HepG2 (cell line): ENCODE measurements at regions not wholly inside any gene's neighbourhood (a gene's known extent, or its start where the extent isn't known, plus 50 kb on each side); places are given as distances from the start of the nearest gene placed in this dataset.
"Not testable (repeated sequence)": the region's sequence is repeated elsewhere in the genome, so short reads cannot be mapped to it uniquely, and the experiment has no call there.

ENCODE experiments used
- ATAC-seq: fragments of 200-7000 bp; cut with Tn5 transposase; 3 replicates; pipeline ENCODE4 v1.9.1; 2020; ENCODE audit warnings: mild to moderate bottlenecking, moderate library complexity
- BruUV-seq: library from RNA; stranded (reverse); fragments of 400-500 nt; replicated peaks from 2 replicates; lab custom pipeline; 2021; lab: Mats Ljungman, UMichigan
- CTCF ChIA-PET: fragments of 300-600 bp; formaldehyde crosslinking; extraction: SDS; loops from one replicate; lab custom pipeline; 2021; ENCODE audit warnings: low total read pairs, inconsistent platforms, low intra/inter-chr PET ratio; lab: Yijun Ruan, JAX
- POLR2A ChIA-PET: fragments of 350-600 bp; sonication (Branson Sonifier 250); formaldehyde crosslinking; loops from one replicate; lab custom pipeline; 2020; ENCODE audit warnings: antibody characterized with exemption, inconsistent platforms; lab: Yijun Ruan, JAX
- DNase-seq: peaks from one replicate; pipeline ENCODE4 v3.0.0-alpha.2; 2015; ENCODE audit warnings: low spot score
- FAIRE-seq: peaks from 3 replicates; lab custom pipeline; 2011; peaks lifted over from hg19 to GRCh38; lab: Jason Lieb, UNC
- H2AFZ ChIP-seq: one replicate; pipeline ENCODE4 v1.6.1; 2011; ENCODE audit warnings: low read length, inconsistent platforms
- H3K27ac ChIP-seq: fragments of 300-600 bp; 3 replicates; pipeline ENCODE4 v1.8.0; 2011; ENCODE audit warnings: mixed run types, mild to moderate bottlenecking, mixed read lengths, low read length, inconsistent platforms; ENCODE audit not compliant: insufficient read depth; ENCODE audit errors: extremely low read length
- H3K27me3 ChIP-seq, 2 experiments: fragments of 200-600 bp in 1 of 2; 2 replicates in 1 of 2; 3 replicates in 1 of 2; pipeline versions ENCODE4 v1.6.0 to v1.8.0; 2011; ENCODE audit warnings: low read length in 2 of 2, mild to moderate bottlenecking in 2 of 2, moderate library complexity in 2 of 2, inconsistent platforms in 1 of 2; ENCODE audit not compliant: insufficient read depth in 2 of 2, control insufficient read depth in 1 of 2
- H3K36me3 ChIP-seq, 2 experiments: fragments of 200-600 bp in 1 of 2; replicated peaks in 1 of 2; 2 replicates in 1 of 2; 3 replicates in 1 of 2; pipeline versions ENCODE4 v1.5.1 to v1.8.0; 2011; ENCODE audit warnings: low read length in 2 of 2, inconsistent platforms in 1 of 2; ENCODE audit not compliant: insufficient read depth in 2 of 2, control insufficient read depth in 1 of 2
- H3K4me1 ChIP-seq: 2 replicates; pipeline ENCODE4 v1.5.1; 2012; ENCODE audit warnings: low read length, inconsistent platforms; ENCODE audit not compliant: insufficient read depth
- H3K4me2 ChIP-seq: 2 replicates; pipeline ENCODE4 v1.6.0; 2011; ENCODE audit warnings: low read depth, low read length, inconsistent platforms
- H3K4me3 ChIP-seq, 3 experiments: fragments of 200-600 bp in 1 of 3; sonication (generic), shearing (Covaris generic) in 1 of 3; replicated peaks in 1 of 3; 2 replicates each; pipeline ENCODE4 v1.5.1; 2011 to 2016; ENCODE audit warnings: low read length in 3 of 3, inconsistent platforms in 2 of 3, low read depth in 2 of 3, mild to moderate bottlenecking in 2 of 3, control low read depth in 1 of 3, mixed read lengths in 1 of 3; ENCODE audit not compliant: insufficient read depth in 1 of 3
- H3K79me2 ChIP-seq: one replicate; pipeline ENCODE4 v1.6.1; 2011; ENCODE audit warnings: low read length, inconsistent platforms; ENCODE audit not compliant: insufficient read depth
- H3K9ac ChIP-seq: 2 replicates; pipeline ENCODE4 v1.6.0; 2011; ENCODE audit warnings: mild to moderate bottlenecking, low read depth, low read length, inconsistent platforms; ENCODE audit not compliant: insufficient read depth
- H3K9me3 ChIP-seq: 2 replicates; pipeline ENCODE4 v1.5.1; 2012; ENCODE audit warnings: mild to moderate bottlenecking, low read length
- H4K20me1 ChIP-seq: 2 replicates; pipeline ENCODE4 v1.6.0; 2011; ENCODE audit warnings: inconsistent platforms, mild to moderate bottlenecking, low read length, moderate library complexity; ENCODE audit not compliant: insufficient read depth
- ATF5 ChIP-seq: sonication (generic); formaldehyde crosslinking; IDR thresholded peaks from 2 replicates; pipeline ENCODE4 v1.4.0; 2020; ENCODE audit warnings: mild to moderate bottlenecking, low read depth, missing genetic modification reagents
- CEBPZ ChIP-seq: IDR thresholded peaks from 2 replicates; pipeline ENCODE4 v1.6.1; 2012; ENCODE audit warnings: low read length, improper control_type of control experiment
- HMGA1 ChIP-seq: sonication (generic); formaldehyde crosslinking; conservative IDR thresholded peaks from 2 replicates; pipeline ENCODE4 v1.4.0; 2020; ENCODE audit warnings: missing genetic modification reagents
- HOXA5 ChIP-seq: sonication (generic); formaldehyde crosslinking; IDR thresholded peaks from 2 replicates; pipeline ENCODE4 v1.4.0; 2020; ENCODE audit warnings: missing genetic modification reagents
- KLF13 ChIP-seq: sonication (generic); formaldehyde crosslinking; IDR thresholded peaks from 2 replicates; pipeline ENCODE4 v1.4.0; 2020; ENCODE audit warnings: mild to moderate bottlenecking, missing genetic modification reagents
- MXD4 ChIP-seq: IDR thresholded peaks from 2 replicates; pipeline ENCODE4 v1.6.1; 2016; ENCODE audit warnings: mild to moderate bottlenecking, missing biosample characterization, missing genetic modification reagents
- RFX5 ChIP-seq: IDR thresholded peaks from 2 replicates; pipeline ENCODE4 v1.6.1; 2011; ENCODE audit warnings: low read depth, low read length, improper control_type of control experiment
- WIZ ChIP-seq: sonication (generic); formaldehyde crosslinking; IDR thresholded peaks from 2 replicates; pipeline ENCODE4 v1.5.1; 2020; ENCODE audit warnings: mild to moderate bottlenecking, missing genetic modification reagents
- ZBTB34 ChIP-seq: sonication (generic); formaldehyde crosslinking; IDR thresholded peaks from 2 replicates; pipeline ENCODE4 v1.8.0; 2022; ENCODE audit warnings: mild to moderate bottlenecking, missing genetic modification reagents
- ZNF234 ChIP-seq: sonication (generic); formaldehyde crosslinking; conservative IDR thresholded peaks from 2 replicates; pipeline ENCODE4 v1.5.1; 2020; ENCODE audit warnings: mild to moderate bottlenecking, missing genetic modification reagents
- ZNF335 ChIP-seq: sonication (generic); formaldehyde crosslinking; IDR thresholded peaks from 2 replicates; pipeline ENCODE4 v1.4.0; 2020; ENCODE audit warnings: missing genetic modification reagents
- ZNF362 ChIP-seq: sonication (generic); formaldehyde crosslinking; IDR thresholded peaks from 2 replicates; pipeline ENCODE4 v1.4.0; 2020; ENCODE audit warnings: missing genetic modification reagents, mild to moderate bottlenecking, borderline replicate concordance
- ZNF790 ChIP-seq: sonication (generic); formaldehyde crosslinking; IDR thresholded peaks from 2 replicates; pipeline ENCODE4 v1.8.0; 2022; ENCODE audit warnings: missing genetic modification reagents, mild to moderate bottlenecking, borderline replicate concordance
- ZSCAN31 ChIP-seq: sonication (generic); formaldehyde crosslinking; IDR thresholded peaks from 2 replicates; pipeline ENCODE4 v1.5.0; 2020; ENCODE audit warnings: low read depth, mild to moderate bottlenecking, missing genetic modification reagents
- WGBS: methylation state at CpG from one replicate; pipeline ENCODE4 v1.1.6; 2017; ENCODE audit warnings: low lambda C conversion rate; 5-methylcytosine and 5-hydroxymethylcytosine counted together
- in situ Hi-C: cut with HindIII; loops from 2 replicates; pipeline ENCODE4 v1.10.0; 2017; ENCODE audit warnings: low pct_unique_long_range_greater_than_20kb; ENCODE audit not compliant: extremely low pct_ligation_motif_present
- intact Hi-C: fragments of 100-400 bp; cut with micrococcal nuclease; formaldehyde crosslinking; loops from one replicate; pipeline ENCODE4 v1.10.0; 2022; ENCODE audit not compliant: unreplicated experiment

- in situ Hi-C loops, H3K79me2 ChIP-seq, H3K36me3 ChIP-seq, H3K4me1 ChIP-seq, H4K20me1 ChIP-seq, DNase-seq, H3K9me3 ChIP-seq, BruUV-seq, H3K27ac ChIP-seq, POLR2A ChIA-PET, H3K4me2 ChIP-seq, FAIRE-seq, H2AFZ ChIP-seq, CTCF ChIA-PET, H3K4me3 ChIP-seq, ATAC-seq, intact Hi-C loops, H3K27me3 ChIP-seq, H3K9ac ChIP-seq: not testable (repeated sequence)
- 19% methylated on average over 3 of the region's 3 CpGs for WGBS
These were observed 1474.2 kb upstream of the NUDT12 start for GRCh38 chr5:105036814-105037213.

- DNase-seq (no peak), ATAC-seq (no peak), FAIRE-seq (no peak)
- no peak overlapping the region for H3K9ac ChIP-seq
- BruUV-seq = no TSS peak
- H3K79me2 ChIP-seq = no peaks in the 10 kb centered on the region
- H3K4me1 ChIP-seq = no peaks in the 10 kb centered on the region
- no peaks in the 10 kb centered on the region for H4K20me1 ChIP-seq
- no peaks in the 10 kb centered on the region for H3K36me3 ChIP-seq
- intact Hi-C loops (no loop called here), in situ Hi-C loops (no loop called here)
- no peaks in the 10 kb centered on the region for H3K9me3 ChIP-seq
- no peak overlapping the region for H3K4me2 ChIP-seq
- no peak overlapping the region for H3K27ac ChIP-seq
- ChIA-PET POLR2A (no interaction called here), CTCF (no interaction called here)
- H3K27me3 ChIP-seq = no peaks in the 10 kb centered on the region
- no peak overlapping the region for H2AFZ ChIP-seq
- no peak overlapping the region for H3K4me3 ChIP-seq
- TF ChIP-seq CEBPZ (no peak), ZNF362 (CRISPR knock-in tag) (no peak), WIZ (CRISPR knock-in tag) (no peak), RFX5 (no peak), HOXA5 (CRISPR knock-in tag) (no peak), KLF13 (CRISPR knock-in tag) (no peak), MXD4 (CRISPR knock-in tag) (no peak), ZNF234 (CRISPR knock-in tag) (no peak), HMGA1 (CRISPR knock-in tag) (no peak), ZSCAN31 (CRISPR knock-in tag) (no peak), ATF5 (CRISPR knock-in tag) (no peak), ZNF790 (no peak), ZBTB34 (CRISPR knock-in tag) (no peak), ZNF335 (CRISPR knock-in tag) (no peak)
These were observed 1471.8 kb upstream of the NUDT12 start for GRCh38 chr5:105034401-105034763.
